ENCODE measurements at regions not wholly inside any gene's neighbourhood (a gene's known extent, or its start where the extent isn't known, plus 50 kb on each side); places are given as distances from the start of the nearest gene placed in this dataset.

DNA sequence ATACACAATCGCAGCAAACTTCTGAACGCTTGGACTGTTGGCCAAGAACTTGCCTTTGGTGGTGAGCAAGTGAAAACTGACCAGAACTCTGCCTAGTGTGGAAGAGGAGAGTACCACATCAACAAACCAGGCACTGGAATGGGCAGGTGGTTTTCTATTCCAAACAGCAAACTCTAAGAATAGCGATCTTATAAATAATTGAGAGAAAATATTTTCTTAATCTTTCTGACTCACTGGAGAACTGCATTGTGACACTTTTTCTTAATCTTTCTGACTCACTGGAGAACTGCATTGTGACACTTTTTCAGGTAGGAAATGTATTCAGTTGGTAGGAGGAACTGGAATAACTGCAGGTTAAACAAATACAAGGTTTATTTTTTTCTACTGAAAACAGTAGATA is 57.0 kb upstream of the SORBS2 start:
- Histone ChIP-seq H3K9ac (ENCODE audit: low read length) (no peak overlapping the region), H3K79me2 (ENCODE audit: low read length) (no peaks in the 10 kb centered on the region), H4K20me1 (ENCODE audit: insufficient read depth, low read length) (no peaks in the 10 kb centered on the region), H3K27me3 (ENCODE audit: low read depth, low read length) (no peaks in the 10 kb centered on the region), H3K9me3 (ENCODE audit: insufficient read depth, low read length) (no peaks in the 10 kb centered on the region), H3K27ac (ENCODE audit: low read length) (no peak overlapping the region), H3K36me3 (replicated peaks; ENCODE audit: low read depth, low read length) (no peaks in the 10 kb centered on the region), H3K4me2 (ENCODE audit: low read length) (no peak overlapping the region), H2AFZ (ENCODE audit: low read depth, low read length) (no peak overlapping the region), H3K4me1 (ENCODE audit: low read length) (no peaks in the 10 kb centered on the region), H3K4me3 (ENCODE audit: low read length) (no peak overlapping the region)
- no peak for TF ChIP-seq EZH2phosphoT487 (IDR thresholded peaks at IDR 0.05; ENCODE audit: low read depth)
- TF ChIP-seq, protein P1, sequence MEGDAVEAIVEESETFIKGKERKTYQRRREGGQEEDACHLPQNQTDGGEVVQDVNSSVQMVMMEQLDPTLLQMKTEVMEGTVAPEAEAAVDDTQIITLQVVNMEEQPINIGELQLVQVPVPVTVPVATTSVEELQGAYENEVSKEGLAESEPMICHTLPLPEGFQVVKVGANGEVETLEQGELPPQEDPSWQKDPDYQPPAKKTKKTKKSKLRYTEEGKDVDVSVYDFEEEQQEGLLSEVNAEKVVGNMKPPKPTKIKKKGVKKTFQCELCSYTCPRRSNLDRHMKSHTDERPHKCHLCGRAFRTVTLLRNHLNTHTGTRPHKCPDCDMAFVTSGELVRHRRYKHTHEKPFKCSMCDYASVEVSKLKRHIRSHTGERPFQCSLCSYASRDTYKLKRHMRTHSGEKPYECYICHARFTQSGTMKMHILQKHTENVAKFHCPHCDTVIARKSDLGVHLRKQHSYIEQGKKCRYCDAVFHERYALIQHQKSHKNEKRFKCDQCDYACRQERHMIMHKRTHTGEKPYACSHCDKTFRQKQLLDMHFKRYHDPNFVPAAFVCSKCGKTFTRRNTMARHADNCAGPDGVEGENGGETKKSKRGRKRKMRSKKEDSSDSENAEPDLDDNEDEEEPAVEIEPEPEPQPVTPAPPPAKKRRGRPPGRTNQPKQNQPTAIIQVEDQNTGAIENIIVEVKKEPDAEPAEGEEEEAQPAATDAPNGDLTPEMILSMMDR (IDR thresholded peaks at IDR 0.05; ENCODE audit: low read depth, low read length): no peak

DNA sequence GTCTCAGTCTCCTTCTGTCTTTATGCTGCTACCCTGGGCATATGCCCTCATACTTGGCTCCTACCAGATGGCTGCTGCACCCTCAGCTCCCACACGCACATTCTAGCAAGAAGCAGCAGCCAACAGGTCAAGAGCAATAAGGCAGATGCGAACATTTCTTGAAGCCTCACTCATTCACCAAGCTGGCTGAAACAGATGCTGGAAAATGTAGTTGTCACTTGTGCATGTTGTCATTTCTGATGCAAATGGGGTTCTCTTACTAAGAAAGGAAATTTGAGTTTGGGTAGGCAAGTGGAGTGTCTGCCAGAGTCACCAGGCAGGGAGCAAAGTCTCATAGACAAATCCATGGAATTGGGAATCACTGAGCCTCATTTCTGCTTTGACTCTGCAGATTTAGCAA is 57.4 kb upstream of the SORBS2 start:
- H2AFZ ChIP-seq (ENCODE audit: low read depth, low read length): no peak overlapping the region
- H3K27ac ChIP-seq (ENCODE audit: low read length): no peak overlapping the region
- no peak overlapping the region for H3K9ac ChIP-seq (ENCODE audit: low read length)
- H3K4me1 ChIP-seq (ENCODE audit: low read length): no peaks in the 10 kb centered on the region
- H3K79me2 ChIP-seq (ENCODE audit: low read length): no peaks in the 10 kb centered on the region
- no peaks in the 10 kb centered on the region for H3K27me3 ChIP-seq (ENCODE audit: low read depth, low read length)
- no peak overlapping the region for H3K4me3 ChIP-seq (ENCODE audit: low read length)
- no peaks in the 10 kb centered on the region for H4K20me1 ChIP-seq (ENCODE audit: insufficient read depth, low read length)
- no peak overlapping the region for H3K4me2 ChIP-seq (ENCODE audit: low read length)
- TF ChIP-seq, protein P1 (IDR thresholded peaks at IDR 0.05; ENCODE audit: low read depth, low read length): no peak
- TF ChIP-seq EZH2phosphoT487 (IDR thresholded peaks at IDR 0.05; ENCODE audit: low read depth): no peak
- H3K9me3 ChIP-seq (ENCODE audit: insufficient read depth, low read length): no peaks in the 10 kb centered on the region
- H3K36me3 ChIP-seq (replicated peaks; ENCODE audit: low read depth, low read length): no peaks in the 10 kb centered on the region

DNA sequence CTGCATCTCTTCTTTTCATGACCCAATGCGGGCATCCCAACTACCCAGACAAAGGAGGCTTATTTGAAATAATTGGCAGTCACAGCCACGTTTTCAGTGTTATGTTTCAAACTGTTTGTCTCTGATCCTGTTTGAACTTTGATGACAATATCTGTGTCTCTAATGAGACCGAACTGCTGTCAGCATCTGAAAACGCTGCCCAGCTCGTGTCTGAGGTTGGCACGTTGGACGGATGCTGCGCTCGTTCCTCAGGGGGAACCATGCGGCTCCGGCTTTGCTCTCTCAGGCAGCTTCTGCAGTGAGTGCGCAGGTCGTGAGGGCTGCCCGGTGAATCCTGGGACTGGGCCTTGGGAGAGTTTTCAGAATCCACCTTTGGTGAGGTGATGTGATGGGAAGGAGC is 58.4 kb upstream of the SORBS2 start:
- no peaks in the 10 kb centered on the region for H3K4me1 ChIP-seq (ENCODE audit: low read length)
- TF ChIP-seq, protein P1 (IDR thresholded peaks at IDR 0.05; ENCODE audit: low read depth, low read length): no peak
- no peak for TF ChIP-seq EZH2phosphoT487 (IDR thresholded peaks at IDR 0.05; ENCODE audit: low read depth)

DNA sequence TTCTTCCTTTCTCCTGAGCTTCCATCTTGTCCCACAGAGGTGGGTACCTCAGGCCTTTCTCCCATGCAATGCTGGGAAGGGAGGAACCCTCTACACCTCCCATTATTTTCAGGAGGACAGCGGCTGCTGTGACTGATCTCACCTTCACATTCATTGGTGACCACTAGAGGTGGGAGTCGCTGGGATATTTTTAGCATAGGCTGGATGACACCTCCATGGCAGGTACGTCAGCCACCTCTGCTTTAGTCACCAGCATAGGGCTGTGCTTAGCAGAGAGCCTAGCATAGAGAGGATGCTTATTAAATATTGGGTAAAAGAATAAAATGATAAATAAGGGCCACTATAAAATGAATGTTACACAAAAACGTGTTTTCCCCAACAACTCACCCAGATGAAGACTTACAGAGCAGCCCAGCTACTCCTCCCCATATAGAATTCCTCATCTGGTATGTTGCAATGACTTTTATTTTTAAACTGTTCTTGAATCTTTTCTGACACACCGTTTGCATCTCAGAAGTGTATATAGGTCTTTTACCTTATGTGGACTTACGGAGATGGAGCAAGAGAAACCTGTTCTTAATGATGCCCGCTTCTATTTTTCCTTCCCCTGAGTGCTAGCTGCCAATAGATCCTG is 60.9 kb upstream of the SORBS2 start:
- Histone ChIP-seq H3K4me3 (ENCODE audit: low read length) (no peak overlapping the region), H3K4me1 (ENCODE audit: low read length) (no peaks in the 10 kb centered on the region), H3K36me3 (replicated peaks; ENCODE audit: low read depth, low read length) (no peaks in the 10 kb centered on the region), H2AFZ (ENCODE audit: low read depth, low read length) (no peak overlapping the region), H3K4me2 (ENCODE audit: low read length) (no peak overlapping the region), H3K9me3 (ENCODE audit: insufficient read depth, low read length) (no peaks in the 10 kb centered on the region), H3K9ac (ENCODE audit: low read length) (no peak overlapping the region), H3K79me2 (ENCODE audit: low read length) (no peaks in the 10 kb centered on the region), H3K27me3 (ENCODE audit: low read depth, low read length) (no peaks in the 10 kb centered on the region), H3K27ac (ENCODE audit: low read length) (no peak overlapping the region), H4K20me1 (ENCODE audit: insufficient read depth, low read length) (no peaks in the 10 kb centered on the region)
- TF ChIP-seq EZH2phosphoT487 (IDR thresholded peaks at IDR 0.05; ENCODE audit: low read depth): no peak
- TF ChIP-seq, protein P1 (IDR thresholded peaks at IDR 0.05; ENCODE audit: low read depth, low read length): no peak

More for the DNA sequence above, 58.4 kb upstream of the SORBS2 start:
- Histone ChIP-seq H4K20me1 (ENCODE audit: insufficient read depth, low read length) (no peaks in the 10 kb centered on the region), H3K36me3 (replicated peaks; ENCODE audit: low read depth, low read length) (no peaks in the 10 kb centered on the region), H3K27me3 (ENCODE audit: low read depth, low read length) (no peaks in the 10 kb centered on the region), H3K9me3 (ENCODE audit: insufficient read depth, low read length) (no peaks in the 10 kb centered on the region), H3K9ac (ENCODE audit: low read length) (no peak overlapping the region), H3K4me3 (ENCODE audit: low read length) (no peak overlapping the region), H2AFZ (ENCODE audit: low read depth, low read length) (no peak overlapping the region), H3K4me2 (ENCODE audit: low read length) (no peak overlapping the region), H3K79me2 (ENCODE audit: low read length) (no peaks in the 10 kb centered on the region), H3K27ac (ENCODE audit: low read length) (no peak overlapping the region)
